Lower leg skin (tissue), 4 donors: ENCODE measurements at regions not wholly inside any gene's neighbourhood (a gene's known extent, or its start where the extent isn't known, plus 50 kb on each side); places are given as distances from the start of the nearest gene placed in this dataset.

ENCODE experiments used
- DNase-seq, 2 donors: peaks; one replicate each; pipeline ENCODE4 v3.0.0-alpha.2; 2019; ENCODE audit warnings: low spot score in 2 of 2
- H3K4me3 ChIP-seq: fragments of 200-600 bp; sonication (generic); 2 replicates; pipeline ENCODE4 v1.5.1; 2017; ENCODE audit warnings: mild to moderate bottlenecking, low read depth; ENCODE audit not compliant: poor library complexity, severe bottlenecking
- POLR2A ChIP-seq, 2 donors: fragments of 450-650 bp; IDR thresholded peaks; one replicate each; pipeline ENCODE4 v1.6.1; 2016 to 2017; ENCODE audit warnings: antibody characterized with exemption in 2 of 2, mild to moderate bottlenecking in 1 of 2, moderate library complexity in 1 of 2
- WGBS, 2 donors: methylation state at CpG; one replicate each; pipeline ENCODE4 v1.1.5; 2018; 5-methylcytosine and 5-hydroxymethylcytosine counted together
- intact Hi-C: fragments of 100-400 bp; cut with DNase I; formaldehyde crosslinking; loops from one replicate; pipeline ENCODE4 v1.15.0; 2023; ENCODE audit warnings: low total_unique reads
- TF ChIP-seq, protein P1 (sequence below), 3 donors: fragments of 450-650 bp; IDR thresholded peaks; one replicate each; pipeline ENCODE4 v1.5.1; 2016; ENCODE audit warnings: antibody characterized with exemption in 3 of 3, mild to moderate bottlenecking in 3 of 3, moderate library complexity in 2 of 3

DNA sequence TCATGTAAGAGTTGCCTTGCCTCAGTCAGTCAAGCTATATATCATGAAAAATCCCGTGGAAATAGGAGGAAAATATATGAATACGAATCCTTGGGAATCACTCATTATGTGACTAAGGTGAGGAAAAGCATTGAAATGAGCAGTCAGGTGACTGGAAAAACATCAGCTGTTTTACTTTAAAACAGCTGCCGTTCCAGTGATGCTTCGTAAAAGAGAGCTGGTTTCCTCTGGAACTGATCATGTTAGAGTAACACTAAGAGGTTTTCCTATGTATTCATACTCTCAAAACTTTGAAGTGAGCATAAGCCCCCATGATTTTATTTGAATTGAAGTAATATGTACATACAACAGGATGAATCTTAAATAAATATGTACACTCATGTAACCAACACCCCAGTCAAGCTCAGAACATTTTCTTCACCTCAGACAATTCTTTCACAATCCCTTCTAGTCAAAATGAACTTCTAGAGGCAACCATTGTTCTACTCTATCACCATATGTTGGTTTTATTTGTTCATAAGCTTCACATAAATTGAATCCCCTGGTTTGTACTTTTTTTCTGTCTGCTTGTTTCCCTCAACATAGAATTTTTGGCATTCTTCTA is 107.7 kb downstream of the SLC25A46 start:
- TF ChIP-seq, protein P1, sequence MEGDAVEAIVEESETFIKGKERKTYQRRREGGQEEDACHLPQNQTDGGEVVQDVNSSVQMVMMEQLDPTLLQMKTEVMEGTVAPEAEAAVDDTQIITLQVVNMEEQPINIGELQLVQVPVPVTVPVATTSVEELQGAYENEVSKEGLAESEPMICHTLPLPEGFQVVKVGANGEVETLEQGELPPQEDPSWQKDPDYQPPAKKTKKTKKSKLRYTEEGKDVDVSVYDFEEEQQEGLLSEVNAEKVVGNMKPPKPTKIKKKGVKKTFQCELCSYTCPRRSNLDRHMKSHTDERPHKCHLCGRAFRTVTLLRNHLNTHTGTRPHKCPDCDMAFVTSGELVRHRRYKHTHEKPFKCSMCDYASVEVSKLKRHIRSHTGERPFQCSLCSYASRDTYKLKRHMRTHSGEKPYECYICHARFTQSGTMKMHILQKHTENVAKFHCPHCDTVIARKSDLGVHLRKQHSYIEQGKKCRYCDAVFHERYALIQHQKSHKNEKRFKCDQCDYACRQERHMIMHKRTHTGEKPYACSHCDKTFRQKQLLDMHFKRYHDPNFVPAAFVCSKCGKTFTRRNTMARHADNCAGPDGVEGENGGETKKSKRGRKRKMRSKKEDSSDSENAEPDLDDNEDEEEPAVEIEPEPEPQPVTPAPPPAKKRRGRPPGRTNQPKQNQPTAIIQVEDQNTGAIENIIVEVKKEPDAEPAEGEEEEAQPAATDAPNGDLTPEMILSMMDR (IDR thresholded peaks at IDR 0.05): no peak
- TF ChIP-seq POLR2A (IDR thresholded peaks at IDR 0.05): no peak
- DNase-seq: no peak
- intact Hi-C loops: loop anchor here (10.0 kb wide), 1 partner anchor 52 kb away; no protein-coding TSS in a partner anchor
- WGBS, 2 donors: 66 to 72% methylated on average over 4 of the region's 4 CpGs
- H3K4me3 ChIP-seq: no peak overlapping the region

DNA sequence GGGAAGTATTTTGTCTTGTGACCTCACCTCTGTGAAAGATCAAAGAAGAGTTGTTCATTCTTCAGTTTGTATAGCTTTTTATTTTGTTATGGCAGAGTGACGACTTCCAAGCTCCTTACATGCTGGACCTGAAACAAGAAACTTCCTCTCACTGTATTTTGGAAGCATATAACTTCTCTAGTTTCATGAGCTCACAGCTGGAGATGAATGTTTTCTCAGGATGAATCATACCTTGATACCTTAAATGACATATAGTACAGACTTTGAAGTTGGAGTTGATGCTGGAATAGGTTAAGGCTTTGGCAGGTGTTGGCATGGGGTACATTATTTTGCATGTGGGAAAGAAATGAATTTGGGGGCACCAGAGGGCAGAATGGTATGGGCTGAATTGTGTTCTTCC is 112.5 kb downstream of the SLC25A46 start:
- no peak for DNase-seq
- TF ChIP-seq, protein P1 (IDR thresholded peaks at IDR 0.05): no peak
- no peak for TF ChIP-seq POLR2A (IDR thresholded peaks at IDR 0.05)
- H3K4me3 ChIP-seq: no peak overlapping the region
- intact Hi-C loops: no loop called here
- 20 to 35% methylated on average over 1 of the region's 1 CpG for WGBS, 2 donors

GRCh38 chr5:110852053-110852452 is 113.2 kb downstream of the SLC25A46 start:
- H3K4me3 ChIP-seq: no peak overlapping the region
- intact Hi-C loops: no loop called here
- TF ChIP-seq, protein P1 (IDR thresholded peaks at IDR 0.05): no peak
- no peak for TF ChIP-seq POLR2A (IDR thresholded peaks at IDR 0.05)
- DNase-seq: no peak

GRCh38 chr5:110852541-110852940 is 113.7 kb downstream of the SLC25A46 start:
- H3K4me3 ChIP-seq: no peak overlapping the region
- no peak for DNase-seq
- intact Hi-C loops: no loop called here
- TF ChIP-seq POLR2A (IDR thresholded peaks at IDR 0.05): no peak
- 62 to 64% methylated on average over 1 of the region's 1 CpG for WGBS, 2 donors

- 24 to 42% methylated on average over 3 of the region's 3 CpGs for WGBS, 2 donors
- intact Hi-C loops: no loop called here
- no peak for DNase-seq
- TF ChIP-seq, protein P1 (IDR thresholded peaks at IDR 0.05): no peak
- no peak for TF ChIP-seq POLR2A (IDR thresholded peaks at IDR 0.05)
- H3K4me3 ChIP-seq: no peak overlapping the region
Measured at GRCh38 chr5:110853267-110853666, 114.5 kb downstream of the SLC25A46 start.

GRCh38 chr5:110854200-110854599 is 115.4 kb downstream of the SLC25A46 start:
- TF ChIP-seq POLR2A (IDR thresholded peaks at IDR 0.05): no peak
- TF ChIP-seq, protein P1 (IDR thresholded peaks at IDR 0.05): no peak
- intact Hi-C loops: no loop called here
- DNase-seq: no peak
- H3K4me3 ChIP-seq: no peak overlapping the region
- 56 to 65% methylated on average over 1 of the region's 1 CpG for WGBS, 2 donors
